ENCODE measurements at regions not wholly inside any gene's neighbourhood (a gene's known extent, or its start where the extent isn't known, plus 50 kb on each side); places are given as distances from the start of the nearest gene placed in this dataset.
"Not testable (repeated sequence)": the region's sequence is repeated elsewhere in the genome, so short reads cannot be mapped to it uniquely, and the experiment has no call there.

GRCh38 chr10:121375172-121375571 lies 223.1 kb downstream of the FGFR2 start:
- 73 to 75% methylated on average over 6 of the region's 6 CpGs for WGBS, 2 donors
- H3K36me3 ChIP-seq (ENCODE audit: control insufficient read depth in 2 of 2, insufficient read depth in 2 of 2, low read length in 1 of 2): no peaks in the 10 kb centered on the region
- H3K4me1 ChIP-seq (ENCODE audit: control insufficient read depth in 2 of 2, insufficient read depth in 2 of 2, low read length in 1 of 2): no peaks in the 10 kb centered on the region
- no peak overlapping the region for H3K4me3 ChIP-seq (ENCODE audit: low read depth in 1 of 2, low read length in 2 of 2)
- no peaks in the 10 kb centered on the region for H3K9me3 ChIP-seq (ENCODE audit: control insufficient read depth in 2 of 2, insufficient read depth in 1 of 2, low read depth in 1 of 2, low read length in 1 of 2)
- H3K27me3 ChIP-seq (ENCODE audit: control insufficient read depth in 1 of 2, insufficient read depth in 2 of 2, low read length in 2 of 2): no peaks in the 10 kb centered on the region
- no peak overlapping the region for H3K27ac ChIP-seq (ENCODE audit: low read depth in 2 of 2, low read length in 1 of 2)

- 79 to 83% methylated on average over 6 of the region's 6 CpGs for WGBS, 2 donors
Observed at GRCh38 chr10:121378251-121378801, 219.9 kb downstream of the FGFR2 start.

DNA sequence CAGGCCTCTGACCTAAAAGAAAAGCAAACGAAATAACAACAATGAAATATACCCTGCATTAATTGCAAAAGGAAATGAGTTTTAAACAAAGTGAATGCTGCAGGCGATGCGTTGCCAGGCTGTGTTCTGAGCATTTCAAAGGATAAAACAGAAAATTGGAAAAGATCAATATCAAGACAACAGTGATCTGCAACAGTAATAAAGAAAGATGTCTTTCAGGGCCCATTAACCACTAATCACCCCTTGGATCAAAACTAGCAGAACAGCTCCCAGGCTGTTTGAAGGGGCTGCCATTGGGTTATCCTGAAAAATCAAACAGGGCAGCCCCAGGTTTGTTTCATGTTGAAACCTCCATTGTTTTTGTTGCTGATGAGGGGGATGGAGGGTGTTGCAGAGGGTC lies 219.2 kb downstream of the FGFR2 start:
- no peaks in the 10 kb centered on the region for H3K36me3 ChIP-seq (ENCODE audit: control insufficient read depth in 2 of 2, insufficient read depth in 2 of 2, low read length in 1 of 2)
- no peak overlapping the region for H3K27ac ChIP-seq (ENCODE audit: low read depth in 2 of 2, low read length in 1 of 2)
- no peaks in the 10 kb centered on the region for H3K4me1 ChIP-seq (ENCODE audit: control insufficient read depth in 2 of 2, insufficient read depth in 2 of 2, low read length in 1 of 2)
- 72 to 73% methylated on average over 3 of the region's 3 CpGs for WGBS, 2 donors
- no peak overlapping the region for H3K4me3 ChIP-seq (ENCODE audit: low read depth in 1 of 2, low read length in 2 of 2)
- H3K9me3 ChIP-seq (ENCODE audit: control insufficient read depth in 2 of 2, insufficient read depth in 1 of 2, low read depth in 1 of 2, low read length in 1 of 2): peaks cover 0 to 2% of the 10 kb centered on the region in 2 donors
- no peaks in the 10 kb centered on the region for H3K27me3 ChIP-seq (ENCODE audit: control insufficient read depth in 1 of 2, insufficient read depth in 2 of 2, low read length in 2 of 2)

More at GRCh38 chr10:121378251-121378801, 219.9 kb downstream of the FGFR2 start:
- H3K4me1 ChIP-seq (ENCODE audit: control insufficient read depth in 2 of 2, insufficient read depth in 2 of 2, low read length in 1 of 2): no peaks in the 10 kb centered on the region
- no peak overlapping the region for H3K27ac ChIP-seq (ENCODE audit: low read depth in 2 of 2, low read length in 1 of 2)
- H3K27me3 ChIP-seq (ENCODE audit: control insufficient read depth in 1 of 2, insufficient read depth in 2 of 2, low read length in 2 of 2): no peaks in the 10 kb centered on the region
- H3K9me3 ChIP-seq (ENCODE audit: control insufficient read depth in 2 of 2, insufficient read depth in 1 of 2, low read depth in 1 of 2, low read length in 1 of 2): peaks cover 0 to 2% of the 10 kb centered on the region in 2 donors
- no peak overlapping the region for H3K4me3 ChIP-seq (ENCODE audit: low read depth in 1 of 2, low read length in 2 of 2)
- H3K36me3 ChIP-seq (ENCODE audit: control insufficient read depth in 2 of 2, insufficient read depth in 2 of 2, low read length in 1 of 2): no peaks in the 10 kb centered on the region

DNA sequence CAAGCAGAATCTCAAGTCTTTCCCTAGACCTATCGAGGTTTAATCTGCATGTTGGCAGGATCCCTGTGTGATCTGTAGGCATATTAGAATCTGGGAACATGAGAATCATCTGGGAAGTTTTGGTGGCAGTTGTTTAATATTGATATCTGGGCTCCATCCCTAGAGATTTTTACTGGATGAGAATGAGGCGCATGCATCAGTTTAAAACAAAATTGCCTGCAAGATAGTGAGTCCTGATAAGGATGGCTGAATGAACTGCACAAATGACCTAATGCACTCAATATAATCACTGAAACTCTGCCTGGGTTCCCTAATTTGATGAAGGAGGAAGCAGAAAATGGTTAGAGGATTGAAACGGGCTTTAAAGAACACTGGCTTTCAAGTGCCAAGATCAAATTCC lies 218.0 kb downstream of the FGFR2 start:
- Histone ChIP-seq H3K9me3 (ENCODE audit: control insufficient read depth in 2 of 2, insufficient read depth in 1 of 2, low read depth in 1 of 2, low read length in 1 of 2) (peaks cover 0 to 2% of the 10 kb centered on the region in 2 donors), H3K36me3 (ENCODE audit: control insufficient read depth in 2 of 2, insufficient read depth in 2 of 2, low read length in 1 of 2) (no peaks in the 10 kb centered on the region), H3K4me1 (ENCODE audit: control insufficient read depth in 2 of 2, insufficient read depth in 2 of 2, low read length in 1 of 2) (no peaks in the 10 kb centered on the region), H3K27ac (ENCODE audit: low read depth in 2 of 2, low read length in 1 of 2) (no peak overlapping the region), H3K27me3 (ENCODE audit: control insufficient read depth in 1 of 2, insufficient read depth in 2 of 2, low read length in 2 of 2) (no peaks in the 10 kb centered on the region), H3K4me3 (ENCODE audit: low read depth in 1 of 2, low read length in 2 of 2) (no peak overlapping the region)
- WGBS, 2 donors: 71 to 76% methylated on average over 3 of the region's 3 CpGs

DNA sequence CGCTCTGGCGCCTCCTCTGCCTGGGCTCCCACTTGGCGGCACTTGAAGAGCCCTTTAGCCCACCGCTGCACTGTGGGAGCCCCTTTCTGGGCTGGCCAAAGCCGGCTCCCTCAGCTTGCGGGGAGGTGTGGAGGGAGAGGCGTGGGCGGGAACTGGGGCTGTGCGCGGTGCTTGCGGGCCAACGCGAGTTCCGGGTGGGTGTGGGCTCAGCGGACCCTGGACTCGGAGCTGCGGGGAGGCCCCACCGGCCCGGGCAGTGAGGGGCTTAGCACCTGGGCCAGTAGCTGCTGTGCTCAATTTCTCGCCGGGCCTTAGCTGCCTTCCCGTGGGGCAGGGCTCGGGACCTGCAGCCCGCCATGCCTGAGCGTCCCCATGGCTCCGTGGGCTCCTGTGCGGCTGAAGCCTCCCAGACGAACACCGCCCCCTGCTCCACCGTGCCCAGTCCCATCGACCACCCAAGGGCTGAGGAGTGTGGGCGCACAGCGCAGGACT lies 216.2 kb downstream of the FGFR2 start:
- not testable (repeated sequence) for H3K36me3 ChIP-seq (ENCODE audit: control insufficient read depth in 2 of 2, insufficient read depth in 2 of 2, low read length in 1 of 2); H3K27me3 ChIP-seq (ENCODE audit: control insufficient read depth in 1 of 2, insufficient read depth in 2 of 2, low read length in 2 of 2); H3K27ac ChIP-seq (ENCODE audit: low read depth in 2 of 2, low read length in 1 of 2); H3K9me3 ChIP-seq (ENCODE audit: control insufficient read depth in 2 of 2, insufficient read depth in 1 of 2, low read depth in 1 of 2, low read length in 1 of 2); H3K4me1 ChIP-seq (ENCODE audit: control insufficient read depth in 2 of 2, insufficient read depth in 2 of 2, low read length in 1 of 2); H3K4me3 ChIP-seq (ENCODE audit: low read depth in 1 of 2, low read length in 2 of 2)
- WGBS, 2 donors: 94 to 97% methylated on average over 30 to 33 of the region's 33 CpGs

DNA sequence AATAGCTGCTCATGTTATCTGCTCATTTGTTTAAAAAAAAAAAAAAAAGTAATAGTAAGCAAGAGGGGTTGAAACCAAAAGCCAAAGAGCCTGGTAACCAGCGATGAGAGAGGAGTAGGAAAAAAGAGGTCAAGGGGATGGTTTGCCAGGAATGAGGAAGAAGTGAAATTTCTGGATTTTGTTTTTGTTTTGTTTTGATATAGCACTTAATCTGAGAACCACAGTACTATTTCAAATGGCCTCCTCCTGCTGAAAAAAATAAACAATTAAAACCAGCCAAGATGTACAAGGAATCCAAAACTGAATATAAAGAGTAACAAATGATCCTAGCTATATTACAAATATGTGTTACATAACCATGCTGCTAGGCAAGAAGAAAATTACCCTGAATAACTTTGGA lies 213.1 kb downstream of the FGFR2 start:
- Histone ChIP-seq H3K4me3 (ENCODE audit: low read depth in 1 of 2, low read length in 2 of 2) (no peak overlapping the region), H3K27ac (ENCODE audit: low read depth in 2 of 2, low read length in 1 of 2) (no peak overlapping the region), H3K27me3 (ENCODE audit: control insufficient read depth in 1 of 2, insufficient read depth in 2 of 2, low read length in 2 of 2) (no peaks in the 10 kb centered on the region), H3K4me1 (ENCODE audit: control insufficient read depth in 2 of 2, insufficient read depth in 2 of 2, low read length in 1 of 2) (no peaks in the 10 kb centered on the region), H3K36me3 (ENCODE audit: control insufficient read depth in 2 of 2, insufficient read depth in 2 of 2, low read length in 1 of 2) (no peaks in the 10 kb centered on the region), H3K9me3 (ENCODE audit: control insufficient read depth in 2 of 2, insufficient read depth in 1 of 2, low read depth in 1 of 2, low read length in 1 of 2) (peaks cover 0 to 2% of the 10 kb centered on the region in 2 donors)
- 83 to 84% methylated on average over 1 of the region's 1 CpG for WGBS, 2 donors

DNA sequence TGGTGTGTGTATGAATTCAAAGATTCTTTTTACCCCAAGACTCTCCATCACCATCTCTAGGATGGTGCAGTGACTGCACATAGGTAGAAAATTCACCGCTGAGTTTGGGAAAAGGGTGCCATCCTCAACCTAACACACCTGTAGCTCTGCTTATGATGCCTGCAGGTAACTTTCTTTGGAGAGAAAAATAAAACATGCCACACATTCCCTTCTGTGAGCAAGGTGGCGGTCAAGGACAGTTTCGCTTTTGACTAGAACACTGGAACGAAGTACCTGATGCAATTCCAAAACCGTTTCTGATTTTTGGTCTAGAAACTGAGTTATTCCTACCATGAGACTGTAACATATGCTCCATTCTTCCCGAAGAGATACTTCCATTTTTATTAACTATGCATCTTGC lies 205.6 kb downstream of the FGFR2 start:
- Histone ChIP-seq H3K4me3 (ENCODE audit: low read depth in 1 of 2, low read length in 2 of 2) (no peak overlapping the region), H3K4me1 (ENCODE audit: control insufficient read depth in 2 of 2, insufficient read depth in 2 of 2, low read length in 1 of 2) (no peaks in the 10 kb centered on the region), H3K36me3 (ENCODE audit: control insufficient read depth in 2 of 2, insufficient read depth in 2 of 2, low read length in 1 of 2) (no peaks in the 10 kb centered on the region), H3K9me3 (ENCODE audit: control insufficient read depth in 2 of 2, insufficient read depth in 1 of 2, low read depth in 1 of 2, low read length in 1 of 2) (no peaks in the 10 kb centered on the region), H3K27ac (ENCODE audit: low read depth in 2 of 2, low read length in 1 of 2) (no peak overlapping the region), H3K27me3 (ENCODE audit: control insufficient read depth in 1 of 2, insufficient read depth in 2 of 2, low read length in 2 of 2) (no peaks in the 10 kb centered on the region)
- 53 to 63% methylated on average over 6 of the region's 6 CpGs for WGBS, 2 donors

- Histone ChIP-seq H3K9me3 (ENCODE audit: control insufficient read depth in 2 of 2, insufficient read depth in 1 of 2, low read depth in 1 of 2, low read length in 1 of 2) (no peaks in the 10 kb centered on the region), H3K4me3 (ENCODE audit: low read depth in 1 of 2, low read length in 2 of 2) (no peak overlapping the region), H3K27me3 (ENCODE audit: control insufficient read depth in 1 of 2, insufficient read depth in 2 of 2, low read length in 2 of 2) (no peaks in the 10 kb centered on the region), H3K4me1 (ENCODE audit: control insufficient read depth in 2 of 2, insufficient read depth in 2 of 2, low read length in 1 of 2) (no peaks in the 10 kb centered on the region), H3K36me3 (ENCODE audit: control insufficient read depth in 2 of 2, insufficient read depth in 2 of 2, low read length in 1 of 2) (no peaks in the 10 kb centered on the region), H3K27ac (ENCODE audit: low read depth in 2 of 2, low read length in 1 of 2) (no peak overlapping the region)
- 81 to 87% methylated on average over 3 of the region's 3 CpGs for WGBS, 2 donors
Observed at GRCh38 chr10:121393522-121393921, 204.7 kb downstream of the FGFR2 start.

DNA sequence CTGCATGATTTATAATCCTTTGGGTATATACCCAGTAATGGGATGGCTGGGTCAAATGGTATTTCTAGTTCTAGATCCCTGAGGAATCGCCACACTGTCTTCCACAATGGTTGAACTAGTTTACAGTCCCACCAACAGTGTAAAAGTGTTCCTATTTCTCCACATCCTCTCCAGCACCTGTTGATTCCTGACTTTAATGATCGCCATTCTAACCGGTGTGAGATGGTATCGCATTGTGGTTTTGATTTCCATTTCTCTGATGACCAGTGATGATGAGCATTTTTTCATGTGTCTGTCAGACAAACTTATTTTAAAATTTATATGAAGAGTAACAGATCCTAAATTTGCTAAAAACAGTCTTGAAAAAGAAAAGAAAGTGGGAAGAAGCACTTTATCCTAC lies 197.7 kb downstream of the FGFR2 start:
- H3K27me3 ChIP-seq (ENCODE audit: control insufficient read depth in 1 of 2, insufficient read depth in 2 of 2, low read length in 2 of 2): not testable (repeated sequence)
- WGBS, 2 donors: 97 to 98% methylated on average over 3 of the region's 4 CpGs

GRCh38 chr10:121403527-121403926 lies 194.7 kb downstream of the FGFR2 start:
- WGBS, 2 donors: 89 to 93% methylated on average over 5 of the region's 5 CpGs
- Histone ChIP-seq H3K27ac (ENCODE audit: low read depth in 2 of 2, low read length in 1 of 2) (no peak overlapping the region), H3K4me3 (ENCODE audit: low read depth in 1 of 2, low read length in 2 of 2) (no peak overlapping the region), H3K36me3 (ENCODE audit: control insufficient read depth in 2 of 2, insufficient read depth in 2 of 2, low read length in 1 of 2) (no peaks in the 10 kb centered on the region), H3K9me3 (ENCODE audit: control insufficient read depth in 2 of 2, insufficient read depth in 1 of 2, low read depth in 1 of 2, low read length in 1 of 2) (no peaks in the 10 kb centered on the region), H3K27me3 (ENCODE audit: control insufficient read depth in 1 of 2, insufficient read depth in 2 of 2, low read length in 2 of 2) (no peaks in the 10 kb centered on the region), H3K4me1 (ENCODE audit: control insufficient read depth in 2 of 2, insufficient read depth in 2 of 2, low read length in 1 of 2) (peaks cover 0 to 5% of the 10 kb centered on the region in 2 donors)

More for the DNA sequence above, 197.7 kb downstream of the FGFR2 start:
- H3K36me3 ChIP-seq (ENCODE audit: control insufficient read depth in 2 of 2, insufficient read depth in 2 of 2, low read length in 1 of 2); H3K4me3 ChIP-seq (ENCODE audit: low read depth in 1 of 2, low read length in 2 of 2); H3K4me1 ChIP-seq (ENCODE audit: control insufficient read depth in 2 of 2, insufficient read depth in 2 of 2, low read length in 1 of 2); H3K27ac ChIP-seq (ENCODE audit: low read depth in 2 of 2, low read length in 1 of 2); H3K9me3 ChIP-seq (ENCODE audit: control insufficient read depth in 2 of 2, insufficient read depth in 1 of 2, low read depth in 1 of 2, low read length in 1 of 2): not testable (repeated sequence)

Measured in esophagus (tissue), 2 donors.